K562 (cell line): ENCODE measurements at regions not wholly inside any gene's neighbourhood (a gene's known extent, or its start where the extent isn't known, plus 50 kb on each side); places are given as distances from the start of the nearest gene placed in this dataset.

Experiments
- CBFB ChIP-seq: sonication (generic); formaldehyde crosslinking; IDR thresholded peaks from 2 replicates; pipeline ENCODE4 v1.4.0; 2020; ENCODE audit warnings: mild to moderate bottlenecking, missing genetic modification reagents
- CREB1 ChIP-seq, 2 experiments: sonication (generic) in 1 of 2; formaldehyde crosslinking in 1 of 2; IDR thresholded peaks; 2 replicates each; pipeline versions ENCODE4 v1.6.1 to v1.8.0; 2012 to 2022; ENCODE audit warnings: inconsistent platforms in 1 of 2, mild to moderate bottlenecking in 1 of 2, missing genetic modification reagents in 1 of 2, moderate library complexity in 1 of 2
- MEF2D ChIP-seq: conservative IDR thresholded peaks from 2 replicates; pipeline ENCODE4 v1.6.1; 2016; ENCODE audit warnings: low read depth, missing genetic modification characterization, missing compliant biosample characterization
- POLR2A ChIP-seq: fragments of 450-650 bp; conservative IDR thresholded peaks from 2 replicates; pipeline ENCODE4 v1.6.1; 2016
- RHOXF2B ChIP-seq: fragments of 250-450 bp; sonication (Bioruptor Pico); conservative IDR thresholded peaks from 2 replicates; pipeline ENCODE4 v1.5.1; 2021
- TF ChIP-seq, protein P1 (sequence below), 3 experiments: IDR thresholded peaks in 2 of 3; conservative IDR thresholded peaks in 1 of 3; 2 replicates each; pipeline ENCODE4 v1.5.1; 2011 to 2012; ENCODE audit warnings: low read length in 3 of 3, mild to moderate bottlenecking in 3 of 3, control low read depth in 2 of 3, improper control_type of control experiment in 1 of 3, inconsistent platforms in 1 of 3, low read depth in 1 of 3, mixed read lengths in 1 of 3, moderate library complexity in 1 of 3; ENCODE audit not compliant: insufficient read depth in 2 of 3
- TF ChIP-seq, protein P2 (sequence below), 2 experiments: fragments of 450-650 bp; formaldehyde crosslinking in 1 of 2; IDR thresholded peaks; 2 replicates each; pipeline versions ENCODE4 v1.4.0 to v1.6.1; 2014 to 2020; ENCODE audit warnings: mild to moderate bottlenecking in 2 of 2, borderline replicate concordance in 1 of 2, low read depth in 1 of 2
- TF ChIP-seq, protein P3 (sequence below): sonication (generic); formaldehyde crosslinking; IDR thresholded peaks from 2 replicates; pipeline ENCODE4 v1.4.0; 2020; ENCODE audit warnings: mild to moderate bottlenecking, missing genetic modification reagents

DNA sequence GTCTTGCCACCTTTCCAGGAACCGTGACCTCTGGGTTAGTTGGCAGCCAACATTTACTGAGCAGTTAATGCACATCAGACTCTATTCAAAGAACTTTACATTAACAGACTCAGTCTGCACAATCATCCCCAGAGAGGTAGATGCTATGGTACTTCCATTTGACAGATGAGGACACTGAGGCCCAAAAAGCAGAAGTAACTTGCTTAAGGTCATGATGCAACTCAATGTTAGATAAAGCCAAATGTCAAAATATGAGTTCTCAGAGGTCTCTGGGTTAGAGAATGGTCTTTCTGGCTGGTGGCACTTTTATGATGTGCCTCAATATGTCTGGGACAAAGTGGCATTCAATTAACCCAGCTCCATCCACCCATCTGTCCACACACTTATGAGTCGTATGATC lies 450.0 kb downstream of the MIAT start:
- TF ChIP-seq CBFB (CRISPR knock-in tag): no peak
- TF ChIP-seq, protein P1, sequence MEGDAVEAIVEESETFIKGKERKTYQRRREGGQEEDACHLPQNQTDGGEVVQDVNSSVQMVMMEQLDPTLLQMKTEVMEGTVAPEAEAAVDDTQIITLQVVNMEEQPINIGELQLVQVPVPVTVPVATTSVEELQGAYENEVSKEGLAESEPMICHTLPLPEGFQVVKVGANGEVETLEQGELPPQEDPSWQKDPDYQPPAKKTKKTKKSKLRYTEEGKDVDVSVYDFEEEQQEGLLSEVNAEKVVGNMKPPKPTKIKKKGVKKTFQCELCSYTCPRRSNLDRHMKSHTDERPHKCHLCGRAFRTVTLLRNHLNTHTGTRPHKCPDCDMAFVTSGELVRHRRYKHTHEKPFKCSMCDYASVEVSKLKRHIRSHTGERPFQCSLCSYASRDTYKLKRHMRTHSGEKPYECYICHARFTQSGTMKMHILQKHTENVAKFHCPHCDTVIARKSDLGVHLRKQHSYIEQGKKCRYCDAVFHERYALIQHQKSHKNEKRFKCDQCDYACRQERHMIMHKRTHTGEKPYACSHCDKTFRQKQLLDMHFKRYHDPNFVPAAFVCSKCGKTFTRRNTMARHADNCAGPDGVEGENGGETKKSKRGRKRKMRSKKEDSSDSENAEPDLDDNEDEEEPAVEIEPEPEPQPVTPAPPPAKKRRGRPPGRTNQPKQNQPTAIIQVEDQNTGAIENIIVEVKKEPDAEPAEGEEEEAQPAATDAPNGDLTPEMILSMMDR (IDR thresholded peaks at IDR 0.05 in 2 of 3, conservative IDR thresholded peaks at IDR 0.05 in 1 of 3; ENCODE audit: insufficient read depth in 2 of 3, low read depth in 1 of 3, low read length in 3 of 3): no peak
- TF ChIP-seq POLR2A: no peak
- TF ChIP-seq CREB1 (IDR thresholded peaks at IDR 0.05): no peak
- TF ChIP-seq CREB1 (CRISPR knock-in tag; IDR thresholded peaks at IDR 0.05): no peak
- TF ChIP-seq, protein P2, sequence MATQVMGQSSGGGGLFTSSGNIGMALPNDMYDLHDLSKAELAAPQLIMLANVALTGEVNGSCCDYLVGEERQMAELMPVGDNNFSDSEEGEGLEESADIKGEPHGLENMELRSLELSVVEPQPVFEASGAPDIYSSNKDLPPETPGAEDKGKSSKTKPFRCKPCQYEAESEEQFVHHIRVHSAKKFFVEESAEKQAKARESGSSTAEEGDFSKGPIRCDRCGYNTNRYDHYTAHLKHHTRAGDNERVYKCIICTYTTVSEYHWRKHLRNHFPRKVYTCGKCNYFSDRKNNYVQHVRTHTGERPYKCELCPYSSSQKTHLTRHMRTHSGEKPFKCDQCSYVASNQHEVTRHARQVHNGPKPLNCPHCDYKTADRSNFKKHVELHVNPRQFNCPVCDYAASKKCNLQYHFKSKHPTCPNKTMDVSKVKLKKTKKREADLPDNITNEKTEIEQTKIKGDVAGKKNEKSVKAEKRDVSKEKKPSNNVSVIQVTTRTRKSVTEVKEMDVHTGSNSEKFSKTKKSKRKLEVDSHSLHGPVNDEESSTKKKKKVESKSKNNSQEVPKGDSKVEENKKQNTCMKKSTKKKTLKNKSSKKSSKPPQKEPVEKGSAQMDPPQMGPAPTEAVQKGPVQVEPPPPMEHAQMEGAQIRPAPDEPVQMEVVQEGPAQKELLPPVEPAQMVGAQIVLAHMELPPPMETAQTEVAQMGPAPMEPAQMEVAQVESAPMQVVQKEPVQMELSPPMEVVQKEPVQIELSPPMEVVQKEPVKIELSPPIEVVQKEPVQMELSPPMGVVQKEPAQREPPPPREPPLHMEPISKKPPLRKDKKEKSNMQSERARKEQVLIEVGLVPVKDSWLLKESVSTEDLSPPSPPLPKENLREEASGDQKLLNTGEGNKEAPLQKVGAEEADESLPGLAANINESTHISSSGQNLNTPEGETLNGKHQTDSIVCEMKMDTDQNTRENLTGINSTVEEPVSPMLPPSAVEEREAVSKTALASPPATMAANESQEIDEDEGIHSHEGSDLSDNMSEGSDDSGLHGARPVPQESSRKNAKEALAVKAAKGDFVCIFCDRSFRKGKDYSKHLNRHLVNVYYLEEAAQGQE (IDR thresholded peaks at IDR 0.05; ENCODE audit: borderline replicate concordance): no peak
- TF ChIP-seq, protein P2 (CRISPR knock-in tag; IDR thresholded peaks at IDR 0.05; ENCODE audit: low read depth): no peak
- no peak for TF ChIP-seq RHOXF2B (CRISPR knock-in tag)
- TF ChIP-seq MEF2D (tag): no peak
- TF ChIP-seq, protein P3, sequence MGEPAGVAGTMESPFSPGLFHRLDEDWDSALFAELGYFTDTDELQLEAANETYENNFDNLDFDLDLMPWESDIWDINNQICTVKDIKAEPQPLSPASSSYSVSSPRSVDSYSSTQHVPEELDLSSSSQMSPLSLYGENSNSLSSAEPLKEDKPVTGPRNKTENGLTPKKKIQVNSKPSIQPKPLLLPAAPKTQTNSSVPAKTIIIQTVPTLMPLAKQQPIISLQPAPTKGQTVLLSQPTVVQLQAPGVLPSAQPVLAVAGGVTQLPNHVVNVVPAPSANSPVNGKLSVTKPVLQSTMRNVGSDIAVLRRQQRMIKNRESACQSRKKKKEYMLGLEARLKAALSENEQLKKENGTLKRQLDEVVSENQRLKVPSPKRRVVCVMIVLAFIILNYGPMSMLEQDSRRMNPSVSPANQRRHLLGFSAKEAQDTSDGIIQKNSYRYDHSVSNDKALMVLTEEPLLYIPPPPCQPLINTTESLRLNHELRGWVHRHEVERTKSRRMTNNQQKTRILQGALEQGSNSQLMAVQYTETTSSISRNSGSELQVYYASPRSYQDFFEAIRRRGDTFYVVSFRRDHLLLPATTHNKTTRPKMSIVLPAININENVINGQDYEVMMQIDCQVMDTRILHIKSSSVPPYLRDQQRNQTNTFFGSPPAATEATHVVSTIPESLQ (CRISPR knock-in tag): no peak
